Peyer's patch (tissue), 4 donors: ENCODE measurements at regions not wholly inside any gene's neighbourhood (a gene's known extent, or its start where the extent isn't known, plus 50 kb on each side); places are given as distances from the start of the nearest gene placed in this dataset.

Experiments used
- DNase-seq, 3 donors: peaks; one replicate each; pipeline ENCODE4 v3.0.0-alpha.2; 2017 to 2019
- H3K27ac ChIP-seq, 4 donors: fragments of 200-600 bp; sonication (generic); one replicate each; pipeline ENCODE4 v1.5.1; 2016 to 2019
- H3K27me3 ChIP-seq, 2 donors: fragments of 200-600 bp; sonication (generic); one replicate each; pipeline ENCODE4 v1.5.1; 2019
- H3K36me3 ChIP-seq, 3 donors: fragments of 200-600 bp; sonication (generic); one replicate each; pipeline ENCODE4 v1.5.1; 2016 to 2019
- H3K4me1 ChIP-seq, 4 donors: fragments of 200-600 bp; sonication (generic); one replicate each; pipeline ENCODE4 v1.5.1; 2016 to 2019
- H3K4me3 ChIP-seq, 4 donors: fragments of 200-600 bp; sonication (generic); 1 replicate in 3 of 4; 2 replicates in 1 of 4; pipeline ENCODE4 v1.5.1; 2016 to 2019; ENCODE audit warnings: mild to moderate bottlenecking in 1 of 4
- H3K9me3 ChIP-seq, 4 donors: fragments of 200-600 bp; sonication (generic); one replicate each; pipeline ENCODE4 v1.5.1; 2016 to 2019; ENCODE audit warnings: mild to moderate bottlenecking in 1 of 4
- CTCF ChIP-seq, 6 experiments: fragments of 450-650 bp in 4 of 6; fragments of 200-600 bp in 2 of 6; sonication (generic) in 1 of 6; IDR thresholded peaks; one replicate each; pipeline ENCODE4 v1.5.1; 2017 to 2019; ENCODE audit warnings: antibody characterized with exemption in 6 of 6, mild to moderate bottlenecking in 3 of 6, moderate library complexity in 1 of 6
- POLR2A ChIP-seq, 2 donors: fragments of 450-650 bp; IDR thresholded peaks; one replicate each; pipeline ENCODE4 v1.5.1; 2017; ENCODE audit warnings: antibody characterized with exemption in 2 of 2, mild to moderate bottlenecking in 2 of 2, moderate library complexity in 2 of 2

GRCh38 chr9:73260506-73260905, 108.8 kb downstream of the ANXA1 start:
- no peak for TF ChIP-seq CTCF (IDR thresholded peaks at IDR 0.05)
- no peak for TF ChIP-seq POLR2A (IDR thresholded peaks at IDR 0.05)
- no peaks in the 10 kb centered on the region for H3K27me3 ChIP-seq
- DNase-seq, result no peak
- H3K27ac ChIP-seq, result no peak overlapping the region
- no peaks in the 10 kb centered on the region for H3K4me1 ChIP-seq
- H3K9me3 ChIP-seq, result no peaks in the 10 kb centered on the region
- no peak overlapping the region for H3K4me3 ChIP-seq
- no peaks in the 10 kb centered on the region for H3K36me3 ChIP-seq

GRCh38 chr9:73264631-73265030, 113.0 kb downstream of the ANXA1 start:
- no peak overlapping the region for H3K27ac ChIP-seq

GRCh38 chr9:73265876-73266275, 114.2 kb downstream of the ANXA1 start:
- H3K4me3 ChIP-seq, result no peak overlapping the region
- H3K27me3 ChIP-seq, result no peaks in the 10 kb centered on the region
- no peaks in the 10 kb centered on the region for H3K36me3 ChIP-seq
- DNase-seq, result no peak
- H3K4me1 ChIP-seq, result no peaks in the 10 kb centered on the region
- H3K9me3 ChIP-seq, result no peaks in the 10 kb centered on the region
- no peak overlapping the region for H3K27ac ChIP-seq
- TF ChIP-seq POLR2A (IDR thresholded peaks at IDR 0.05), result no peak
- no peak for TF ChIP-seq CTCF (IDR thresholded peaks at IDR 0.05)

More at GRCh38 chr9:73264631-73265030, 113.0 kb downstream of the ANXA1 start:
- Histone ChIP-seq H3K4me1 (no peaks in the 10 kb centered on the region), H3K4me3 (no peak overlapping the region), H3K36me3 (no peaks in the 10 kb centered on the region), H3K27me3 (no peaks in the 10 kb centered on the region), H3K9me3 (no peaks in the 10 kb centered on the region)
- no peak for DNase-seq
- TF ChIP-seq POLR2A (IDR thresholded peaks at IDR 0.05) (no peak), CTCF (IDR thresholded peaks at IDR 0.05) (no peak)

- TF ChIP-seq CTCF (IDR thresholded peaks at IDR 0.05) (no peak), POLR2A (IDR thresholded peaks at IDR 0.05) (no peak)
- Histone ChIP-seq H3K9me3 (no peaks in the 10 kb centered on the region), H3K4me1 (no peaks in the 10 kb centered on the region), H3K27ac (no peak overlapping the region), H3K36me3 (no peaks in the 10 kb centered on the region), H3K27me3 (no peaks in the 10 kb centered on the region), H3K4me3 (no peak overlapping the region)
- DNase-seq, result no peak
Observed at GRCh38 chr9:73269430-73270101, 117.9 kb downstream of the ANXA1 start.

GRCh38 chr9:73270967-73271721, 119.5 kb downstream of the ANXA1 start:
- DNase-seq, result no peak
- Histone ChIP-seq H3K27me3 (no peaks in the 10 kb centered on the region), H3K27ac (no peak overlapping the region), H3K36me3 (no peaks in the 10 kb centered on the region), H3K9me3 (no peaks in the 10 kb centered on the region), H3K4me1 (no peaks in the 10 kb centered on the region), H3K4me3 (no peak overlapping the region)
- TF ChIP-seq CTCF (IDR thresholded peaks at IDR 0.05) (no peak), POLR2A (IDR thresholded peaks at IDR 0.05) (no peak)
